Endodermal cell (in vitro differentiated cells): ENCODE measurements at regions not wholly inside any gene's neighbourhood (a gene's known extent, or its start where the extent isn't known, plus 50 kb on each side); places are given as distances from the start of the nearest gene placed in this dataset.

ENCODE experiments used
- DNase-seq: peaks from one replicate; pipeline ENCODE4 v3.0.0-alpha.2; 2017
- H3K27ac ChIP-seq: 2 replicates; pipeline ENCODE4 v1.5.1; 2013; ENCODE audit warnings: mild to moderate bottlenecking, low read depth, low read length, moderate library complexity
- H3K27me3 ChIP-seq: 2 replicates; pipeline ENCODE4 v1.6.1; 2013; ENCODE audit warnings: mild to moderate bottlenecking, low read length, moderate library complexity; ENCODE audit not compliant: insufficient read depth, control insufficient read depth, poor library complexity, severe bottlenecking
- H3K36me3 ChIP-seq: 2 replicates; pipeline ENCODE4 v1.7.0; 2013; ENCODE audit warnings: mild to moderate bottlenecking, low read length, moderate library complexity; ENCODE audit not compliant: control insufficient read depth, insufficient read depth
- H3K4me1 ChIP-seq: one replicate; pipeline ENCODE4 v1.7.0; 2013; ENCODE audit warnings: low read length; ENCODE audit not compliant: control insufficient read depth, insufficient read depth
- H3K4me3 ChIP-seq: 2 replicates; pipeline ENCODE4 v1.5.1; 2013; ENCODE audit warnings: mild to moderate bottlenecking, low read length, moderate library complexity
- H3K9ac ChIP-seq: 2 replicates; pipeline ENCODE4 v1.6.1; 2013; ENCODE audit warnings: mild to moderate bottlenecking, low read length, moderate library complexity; ENCODE audit not compliant: poor library complexity, severe bottlenecking; ENCODE audit errors: extremely low read depth
- H3K9me3 ChIP-seq: 2 replicates; pipeline ENCODE4 v1.6.1; 2013; ENCODE audit warnings: mild to moderate bottlenecking, low read length, moderate library complexity; ENCODE audit not compliant: control insufficient read depth
- H3K27ac Mint-ChIP-seq: 2 replicates; pipeline ENCODE4 v1.8.0; 2020; ENCODE audit warnings: mixed read lengths
- H3K27me3 Mint-ChIP-seq: 2 replicates; pipeline ENCODE4 v1.8.0; 2021; ENCODE audit warnings: mild to moderate bottlenecking, mixed read lengths; ENCODE audit not compliant: insufficient read depth
- H3K36me3 Mint-ChIP-seq: 2 replicates; pipeline ENCODE4 v1.8.0; 2020; ENCODE audit warnings: low read depth, mixed read lengths
- H3K4me1 Mint-ChIP-seq: 2 replicates; pipeline ENCODE4 v1.8.0; 2020; ENCODE audit warnings: mixed read lengths
- H3K4me3 Mint-ChIP-seq: 2 replicates; pipeline ENCODE4 v1.8.0; 2020; ENCODE audit warnings: mild to moderate bottlenecking, moderate library complexity, mixed read lengths
- H3K9me3 Mint-ChIP-seq: 2 replicates; pipeline ENCODE4 v1.8.0; 2020; ENCODE audit warnings: mild to moderate bottlenecking, mixed read lengths
- WGBS, 2 experiments: methylation state at CpG; one replicate each; pipeline versions ENCODE4 v1.1.5 to v1.1.7; 2013; ENCODE audit warnings: missing lambda C conversion rate in 2 of 2, mixed read lengths in 1 of 2; ENCODE audit not compliant: insufficient coverage in 1 of 2, insufficient read length in 1 of 2; 5-methylcytosine and 5-hydroxymethylcytosine counted together
- TF ChIP-seq, protein P1 (sequence below): fragments of 200-600 bp; sonication (generic); conservative IDR thresholded peaks from 2 replicates; pipeline ENCODE4 v1.5.0; 2021; ENCODE audit warnings: antibody characterized with exemption, mild to moderate bottlenecking

DNA sequence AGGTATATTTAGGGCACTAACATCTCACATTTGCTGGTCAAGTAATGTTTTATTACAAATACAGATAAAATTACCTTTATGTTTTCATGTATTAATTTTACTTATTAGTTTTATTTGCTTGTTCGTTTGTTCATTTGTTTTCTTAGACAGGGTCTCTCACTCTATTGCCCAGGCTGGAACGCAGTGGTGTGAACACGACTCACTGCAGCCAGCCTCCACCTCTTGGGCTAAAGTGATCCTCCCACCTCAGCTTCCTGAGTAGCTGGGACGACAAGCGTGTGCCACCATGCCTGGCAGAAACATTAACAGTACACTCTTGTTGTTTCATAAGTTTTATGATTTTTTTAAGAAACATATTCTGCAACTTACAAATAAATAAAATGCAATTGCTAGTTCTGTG is 123.2 kb downstream of the ZNF608 start:
- TF ChIP-seq, protein P1, sequence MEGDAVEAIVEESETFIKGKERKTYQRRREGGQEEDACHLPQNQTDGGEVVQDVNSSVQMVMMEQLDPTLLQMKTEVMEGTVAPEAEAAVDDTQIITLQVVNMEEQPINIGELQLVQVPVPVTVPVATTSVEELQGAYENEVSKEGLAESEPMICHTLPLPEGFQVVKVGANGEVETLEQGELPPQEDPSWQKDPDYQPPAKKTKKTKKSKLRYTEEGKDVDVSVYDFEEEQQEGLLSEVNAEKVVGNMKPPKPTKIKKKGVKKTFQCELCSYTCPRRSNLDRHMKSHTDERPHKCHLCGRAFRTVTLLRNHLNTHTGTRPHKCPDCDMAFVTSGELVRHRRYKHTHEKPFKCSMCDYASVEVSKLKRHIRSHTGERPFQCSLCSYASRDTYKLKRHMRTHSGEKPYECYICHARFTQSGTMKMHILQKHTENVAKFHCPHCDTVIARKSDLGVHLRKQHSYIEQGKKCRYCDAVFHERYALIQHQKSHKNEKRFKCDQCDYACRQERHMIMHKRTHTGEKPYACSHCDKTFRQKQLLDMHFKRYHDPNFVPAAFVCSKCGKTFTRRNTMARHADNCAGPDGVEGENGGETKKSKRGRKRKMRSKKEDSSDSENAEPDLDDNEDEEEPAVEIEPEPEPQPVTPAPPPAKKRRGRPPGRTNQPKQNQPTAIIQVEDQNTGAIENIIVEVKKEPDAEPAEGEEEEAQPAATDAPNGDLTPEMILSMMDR, result no peak
- H3K27me3 Mint-ChIP-seq, result no peaks in the 10 kb centered on the region
- H3K4me3 ChIP-seq, result no peak overlapping the region
- no peak for DNase-seq
- H3K27me3 ChIP-seq, result no peaks in the 10 kb centered on the region
- no peak overlapping the region for H3K27ac Mint-ChIP-seq
- H3K27ac ChIP-seq, result no peak overlapping the region
- H3K4me1 Mint-ChIP-seq, result peaks cover 21% of the 10 kb centered on the region
- WGBS, 2 experiments, result 95 to 100% methylated on average over 2 to 5 of the region's 5 CpGs
- peaks cover 6% of the 10 kb centered on the region for H3K36me3 Mint-ChIP-seq
- no peak overlapping the region for H3K4me3 Mint-ChIP-seq
- H3K9me3 ChIP-seq, result no peaks in the 10 kb centered on the region
- H3K36me3 ChIP-seq, result no peaks in the 10 kb centered on the region
- no peak overlapping the region for H3K9ac ChIP-seq
- H3K9me3 Mint-ChIP-seq, result no peaks in the 10 kb centered on the region
- H3K4me1 ChIP-seq, result peaks cover 2% of the 10 kb centered on the region

DNA sequence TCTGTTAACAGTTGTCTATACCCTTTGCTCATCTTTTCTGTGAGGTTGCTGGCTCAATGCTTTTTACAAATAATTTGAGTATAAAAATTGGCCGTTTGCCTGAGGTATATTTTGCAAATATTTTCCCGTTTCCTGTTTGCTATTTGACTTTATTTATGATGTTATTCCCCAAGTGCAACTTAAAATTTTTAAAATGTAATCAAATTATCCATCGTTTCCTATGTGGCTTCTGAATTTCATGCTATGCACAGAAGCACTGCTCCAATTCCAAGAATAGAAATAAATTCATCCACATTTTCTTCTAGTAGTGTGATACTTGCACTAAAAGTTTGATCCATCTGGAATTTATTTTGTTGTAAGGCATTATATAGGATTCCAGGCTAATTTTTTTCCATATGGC is 123.6 kb downstream of the ZNF608 start:
- no peak overlapping the region for H3K4me3 ChIP-seq
- H3K9me3 Mint-ChIP-seq, result no peaks in the 10 kb centered on the region
- WGBS, 2 experiments, result 95 to 100% methylated on average over 1 to 3 of the region's 3 CpGs
- no peak for DNase-seq
- no peaks in the 10 kb centered on the region for H3K27me3 ChIP-seq
- no peak overlapping the region for H3K9ac ChIP-seq
- no peak overlapping the region for H3K27ac Mint-ChIP-seq
- H3K27ac ChIP-seq, result no peak overlapping the region
- H3K9me3 ChIP-seq, result no peaks in the 10 kb centered on the region
- no peaks in the 10 kb centered on the region for H3K27me3 Mint-ChIP-seq
- H3K4me1 Mint-ChIP-seq, result peaks cover 18% of the 10 kb centered on the region
- TF ChIP-seq, protein P1, result no peak
- peaks cover 6% of the 10 kb centered on the region for H3K36me3 Mint-ChIP-seq
- no peaks in the 10 kb centered on the region for H3K36me3 ChIP-seq
- H3K4me1 ChIP-seq, result no peaks in the 10 kb centered on the region
- no peak overlapping the region for H3K4me3 Mint-ChIP-seq

- no peak for DNase-seq
- Histone ChIP-seq H3K4me3 (no peak overlapping the region), H3K27me3 (no peaks in the 10 kb centered on the region), H3K9me3 (no peaks in the 10 kb centered on the region), H3K36me3 (no peaks in the 10 kb centered on the region), H3K27ac (no peak overlapping the region), H3K9ac (no peak overlapping the region), H3K4me1 (no peaks in the 10 kb centered on the region)
- TF ChIP-seq, protein P1, result no peak
- Mint-ChIP-seq H3K27me3 (no peaks in the 10 kb centered on the region), H3K9me3 (no peaks in the 10 kb centered on the region), H3K4me1 (peaks cover 27% of the 10 kb centered on the region), H3K27ac (no peak overlapping the region), H3K36me3 (peaks cover 4% of the 10 kb centered on the region), H3K4me3 (no peak overlapping the region)
- 92 to 96% methylated on average over 4 to 5 of the region's 5 CpGs for WGBS, 2 experiments
Observed at GRCh38 chr5:124621279-124621678, 125.2 kb downstream of the ZNF608 start.
